ENCODE measurements at regions not wholly inside any gene's neighbourhood (a gene's known extent, or its start where the extent isn't known, plus 50 kb on each side); places are given as distances from the start of the nearest gene placed in this dataset.

- no peak for TF ChIP-seq EZH2 (IDR thresholded peaks at IDR 0.05; ENCODE audit: insufficient read depth, poor library complexity, severe bottlenecking)
- TF ChIP-seq EZH2phosphoT487 (IDR thresholded peaks at IDR 0.05; ENCODE audit: insufficient read depth, low read depth), result no peak
- H3K4me2 ChIP-seq (ENCODE audit: unreplicated experiment), result no peak overlapping the region
- H3K4me1 ChIP-seq (ENCODE audit: insufficient read depth), result no peaks in the 10 kb centered on the region
- H3F3A ChIP-seq (ENCODE audit: insufficient read depth), result no peaks in the 10 kb centered on the region
- no peaks in the 10 kb centered on the region for H3K9me2 ChIP-seq (ENCODE audit: insufficient read depth)
- no peak overlapping the region for H3K9ac ChIP-seq
- no peaks in the 10 kb centered on the region for H4K20me1 ChIP-seq (ENCODE audit: insufficient read depth)
- in situ Hi-C loops (cut with MboI), result no loop called here
- DNase-seq, result no peak
- 71 to 76% methylated on average over 5 of the region's 5 CpGs for WGBS, 2 experiments (ENCODE audit: low coverage in 1 of 2, low lambda C conversion rate in 2 of 2, missing lambda C conversion rate in 2 of 2)
- H3K9me3 ChIP-seq (ENCODE audit: low read depth), result no peaks in the 10 kb centered on the region
- no peaks in the 10 kb centered on the region for H3K27me3 ChIP-seq (replicated peaks; ENCODE audit: insufficient read depth)
- no peaks in the 10 kb centered on the region for H3K36me3 ChIP-seq (ENCODE audit: low read depth)
- no peak overlapping the region for H2AFZ ChIP-seq
- no peak overlapping the region for H3K4me3 ChIP-seq
- no peaks in the 10 kb centered on the region for H3K79me2 ChIP-seq (ENCODE audit: insufficient read depth)
- H3K27ac ChIP-seq, result no peak overlapping the region
Observed at GRCh38 chr6:139655783-139656705, 281.6 kb upstream of the CITED2 start.

DNA sequence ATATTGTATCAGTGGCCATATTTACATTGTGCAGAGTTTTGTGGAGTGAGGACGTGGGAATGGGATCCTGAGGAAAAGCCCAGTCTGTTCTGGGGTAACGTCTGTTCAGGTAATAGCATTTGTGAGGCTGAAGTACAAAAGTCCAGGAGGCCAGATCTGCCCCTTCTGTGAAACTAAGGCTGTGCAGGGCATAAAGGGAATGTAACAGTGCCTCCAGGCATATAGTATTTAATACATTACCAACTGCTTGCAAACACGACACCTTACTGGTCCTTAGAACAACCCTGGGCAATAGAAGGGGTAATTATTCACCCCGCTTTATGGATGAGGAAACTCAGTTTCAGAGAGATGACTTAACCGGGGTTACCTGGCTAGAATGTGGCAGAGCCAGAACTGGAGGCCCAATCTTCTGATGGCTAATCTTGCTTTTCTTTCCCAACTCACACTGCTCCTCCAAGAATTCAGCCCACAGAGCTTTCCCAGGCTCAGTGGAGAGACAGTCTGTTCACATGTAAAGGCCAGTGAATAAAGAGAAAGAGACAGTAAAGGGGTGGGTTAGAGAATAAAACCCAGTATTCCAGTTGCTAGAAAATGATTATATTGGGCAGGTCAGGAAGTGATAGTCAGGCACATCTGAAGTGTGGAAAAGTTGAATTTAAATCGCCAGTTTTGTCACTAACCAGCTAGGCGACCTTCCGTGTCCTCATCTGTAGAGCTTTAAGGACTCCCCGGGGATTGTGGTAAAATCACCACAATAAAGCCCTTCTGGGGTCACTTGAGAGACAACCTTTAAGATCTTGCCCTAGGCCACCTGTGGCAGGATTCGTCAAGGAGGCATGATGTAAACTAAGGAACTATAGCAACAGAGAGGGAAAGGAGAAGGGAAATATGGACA, 280.7 kb upstream of the CITED2 start:
- no peaks in the 10 kb centered on the region for H3K4me1 ChIP-seq (ENCODE audit: insufficient read depth)
- H3K27ac ChIP-seq, result no peak overlapping the region
- H3K4me2 ChIP-seq (ENCODE audit: unreplicated experiment), result no peak overlapping the region
- no peaks in the 10 kb centered on the region for H3F3A ChIP-seq (ENCODE audit: insufficient read depth)
- no peaks in the 10 kb centered on the region for H3K36me3 ChIP-seq (ENCODE audit: low read depth)
- H3K9me2 ChIP-seq (ENCODE audit: insufficient read depth), result no peaks in the 10 kb centered on the region
- H3K27me3 ChIP-seq (replicated peaks; ENCODE audit: insufficient read depth), result no peaks in the 10 kb centered on the region
- in situ Hi-C loops (cut with MboI), result no loop called here
- no peaks in the 10 kb centered on the region for H4K20me1 ChIP-seq (ENCODE audit: insufficient read depth)
- no peak overlapping the region for H3K9ac ChIP-seq
- no peak for DNase-seq
- no peaks in the 10 kb centered on the region for H3K9me3 ChIP-seq (ENCODE audit: low read depth)
- TF ChIP-seq EZH2 (IDR thresholded peaks at IDR 0.05; ENCODE audit: insufficient read depth, poor library complexity, severe bottlenecking) (no peak), EZH2phosphoT487 (IDR thresholded peaks at IDR 0.05; ENCODE audit: insufficient read depth, low read depth) (no peak)
- H3K4me3 ChIP-seq, result no peak overlapping the region
- no peak overlapping the region for H2AFZ ChIP-seq
- H3K79me2 ChIP-seq (ENCODE audit: insufficient read depth), result no peaks in the 10 kb centered on the region
- WGBS, 2 experiments (ENCODE audit: low coverage in 1 of 2, low lambda C conversion rate in 2 of 2, missing lambda C conversion rate in 2 of 2), result 90 to 91% methylated on average over 10 of the region's 10 CpGs

DNA sequence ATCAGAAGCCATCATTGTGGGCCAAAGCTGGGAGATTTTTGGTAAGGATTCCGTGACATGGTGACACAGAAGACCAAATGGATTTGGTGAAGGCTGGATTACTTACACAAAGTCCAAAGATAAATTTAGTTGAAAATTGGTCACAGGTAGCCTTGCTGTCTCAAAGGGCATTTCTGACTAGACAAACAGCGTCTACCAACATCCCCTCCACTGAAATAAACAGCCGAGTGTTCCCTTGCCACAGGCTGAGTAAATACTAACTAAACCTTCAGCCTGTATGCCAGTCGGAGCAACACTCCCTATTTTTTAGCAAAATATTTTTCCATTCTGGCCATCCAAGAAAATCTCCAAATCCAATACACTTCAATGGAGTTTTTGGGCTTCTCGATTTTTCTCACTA, 279.9 kb upstream of the CITED2 start:
- Histone ChIP-seq H3K4me2 (ENCODE audit: unreplicated experiment) (no peak overlapping the region), H2AFZ (no peak overlapping the region), H3K79me2 (ENCODE audit: insufficient read depth) (no peaks in the 10 kb centered on the region), H3K27ac (no peak overlapping the region), H3K36me3 (ENCODE audit: low read depth) (no peaks in the 10 kb centered on the region), H3K9ac (no peak overlapping the region), H3K9me3 (ENCODE audit: low read depth) (no peaks in the 10 kb centered on the region), H4K20me1 (ENCODE audit: insufficient read depth) (no peaks in the 10 kb centered on the region), H3F3A (ENCODE audit: insufficient read depth) (no peaks in the 10 kb centered on the region), H3K4me1 (ENCODE audit: insufficient read depth) (no peaks in the 10 kb centered on the region), H3K4me3 (no peak overlapping the region), H3K9me2 (ENCODE audit: insufficient read depth) (no peaks in the 10 kb centered on the region), H3K27me3 (replicated peaks; ENCODE audit: insufficient read depth) (no peaks in the 10 kb centered on the region)
- DNase-seq, result no peak
- in situ Hi-C loops (cut with MboI), result no loop called here
- TF ChIP-seq EZH2phosphoT487 (IDR thresholded peaks at IDR 0.05; ENCODE audit: insufficient read depth, low read depth) (no peak), EZH2 (IDR thresholded peaks at IDR 0.05; ENCODE audit: insufficient read depth, poor library complexity, severe bottlenecking) (no peak)
- WGBS, 2 experiments (ENCODE audit: low coverage in 1 of 2, low lambda C conversion rate in 2 of 2, missing lambda C conversion rate in 2 of 2), result 84 to 85% methylated on average over 5 of the region's 5 CpGs

- Histone ChIP-seq H4K20me1 (ENCODE audit: insufficient read depth) (no peaks in the 10 kb centered on the region), H2AFZ (no peak overlapping the region)
- no peak for DNase-seq
Observed at GRCh38 chr6:139653111-139653510, 278.7 kb upstream of the CITED2 start.

More at GRCh38 chr6:139653111-139653510, 278.7 kb upstream of the CITED2 start:
- Histone ChIP-seq H3F3A (ENCODE audit: insufficient read depth) (no peaks in the 10 kb centered on the region), H3K27me3 (replicated peaks; ENCODE audit: insufficient read depth) (no peaks in the 10 kb centered on the region), H3K9me2 (ENCODE audit: insufficient read depth) (no peaks in the 10 kb centered on the region), H3K4me3 (no peak overlapping the region), H3K4me2 (ENCODE audit: unreplicated experiment) (no peak overlapping the region), H3K79me2 (ENCODE audit: insufficient read depth) (no peaks in the 10 kb centered on the region), H3K4me1 (ENCODE audit: insufficient read depth) (no peaks in the 10 kb centered on the region), H3K9ac (no peak overlapping the region), H3K36me3 (ENCODE audit: low read depth) (no peaks in the 10 kb centered on the region), H3K27ac (no peak overlapping the region), H3K9me3 (ENCODE audit: low read depth) (no peaks in the 10 kb centered on the region)
- TF ChIP-seq EZH2phosphoT487 (IDR thresholded peaks at IDR 0.05; ENCODE audit: insufficient read depth, low read depth) (no peak), EZH2 (IDR thresholded peaks at IDR 0.05; ENCODE audit: insufficient read depth, poor library complexity, severe bottlenecking) (no peak)
- 64 to 65% methylated on average over 4 of the region's 4 CpGs for WGBS, 2 experiments (ENCODE audit: low coverage in 1 of 2, low lambda C conversion rate in 2 of 2, missing lambda C conversion rate in 2 of 2)
- in situ Hi-C loops (cut with MboI), result no loop called here

All from GM23248 (cell line).